Right lobe of liver (tissue), 6 donors: ENCODE measurements at regions not wholly inside any gene's neighbourhood (a gene's known extent, or its start where the extent isn't known, plus 50 kb on each side); places are given as distances from the start of the nearest gene placed in this dataset.

Source experiments
- ATAC-seq, 4 donors: fragments of 200-7000 bp; cut with Tn5 transposase; one replicate each; pipeline ENCODE4 v1.9.1; 2020; ENCODE audit warnings: mild to moderate bottlenecking in 4 of 4, moderate library complexity in 4 of 4
- DNase-seq, 3 donors: peaks; one replicate each; pipeline ENCODE4 v3.0.0-alpha.2; 2020
- H3K27ac ChIP-seq, 3 donors: fragments of 200-600 bp; one replicate each; pipeline ENCODE4 v1.8.0; 2022
- H3K27me3 ChIP-seq, 2 donors: fragments of 200-600 bp; one replicate each; pipeline ENCODE4 v1.8.0; 2022
- H3K36me3 ChIP-seq, 4 donors: fragments of 200-600 bp; sonication (generic) in 1 of 4; one replicate each; pipeline versions ENCODE4 v1.5.1 to v1.8.0; 2017 to 2022; ENCODE audit warnings: control low read depth in 1 of 4
- H3K4me1 ChIP-seq, 4 donors: fragments of 200-600 bp; sonication (generic) in 1 of 4; one replicate each; pipeline versions ENCODE4 v1.5.1 to v1.8.0; 2017 to 2022; ENCODE audit warnings: control low read depth in 1 of 4
- H3K4me3 ChIP-seq, 3 donors: fragments of 200-600 bp; one replicate each; pipeline ENCODE4 v1.8.0; 2022
- H3K9me3 ChIP-seq, 4 donors: fragments of 200-600 bp; sonication (generic) in 1 of 4; one replicate each; pipeline versions ENCODE4 v1.5.1 to v1.8.0; 2017 to 2022; ENCODE audit warnings: control low read depth in 1 of 4
- CTCF ChIP-seq, 4 donors: fragments of 200-600 bp in 3 of 4; fragments of 450-650 bp in 1 of 4; IDR thresholded peaks; one replicate each; pipeline versions ENCODE4 v1.5.1 to v1.8.0; 2016 to 2022; ENCODE audit warnings: antibody characterized with exemption in 4 of 4, mild to moderate bottlenecking in 2 of 4
- POLR2A ChIP-seq: fragments of 450-650 bp; IDR thresholded peaks from one replicate; pipeline ENCODE4 v1.6.1; 2017; ENCODE audit warnings: antibody characterized with exemption, mild to moderate bottlenecking
- WGBS: methylation state at CpG from one replicate; pipeline ENCODE4 v1.1.6; 2018; ENCODE audit warnings: low coverage, low lambda C conversion rate; ENCODE audit not compliant: insufficient coverage; ENCODE audit errors: missing lambda C conversion rate; 5-methylcytosine and 5-hydroxymethylcytosine counted together
- intact Hi-C, 2 donors: fragments of 100-400 bp; cut with DNase I; formaldehyde crosslinking; loops; one replicate each; pipeline versions ENCODE4 v1.11.2 to v1.14.1; 2022
- donor health status: DM: no; HTN: yes; CAD: no.
- donor health status: DM: no; HTN: no; CAD: no.
- donor health status: DM: no; HTN: no; CAD: no.
- donor health status: DM: no; HTN: yes; CAD: no.
- donor health status: DM: no; HTN: yes; CAD: no.

- no peak overlapping the region for H3K4me3 ChIP-seq
- H3K36me3 ChIP-seq, result no peaks in the 10 kb centered on the region
- no peaks in the 10 kb centered on the region for H3K9me3 ChIP-seq
- H3K27ac ChIP-seq, result no peak overlapping the region
- ATAC-seq (peak in 1 of 4 donors; percentile 25), DNase-seq (no peak)
- no peaks in the 10 kb centered on the region for H3K27me3 ChIP-seq
- no peaks in the 10 kb centered on the region for H3K4me1 ChIP-seq
- 70% methylated on average over 6 of the region's 6 CpGs for WGBS
- intact Hi-C loops, result no loop called here
- no peak for TF ChIP-seq CTCF (IDR thresholded peaks at IDR 0.05)
- TF ChIP-seq POLR2A, result no peak
Observed at GRCh38 chr14:65351493-65352194, 60.9 kb upstream of the FUT8 start.

GRCh38 chr14:65352964-65353530, 59.5 kb upstream of the FUT8 start:
- ATAC-seq (peak in 1 of 4 donors; percentile 31), DNase-seq (no peak)
- WGBS, result 72% methylated on average over 2 of the region's 2 CpGs
- Histone ChIP-seq H3K27me3 (no peaks in the 10 kb centered on the region), H3K9me3 (no peaks in the 10 kb centered on the region), H3K4me3 (no peak overlapping the region), H3K36me3 (no peaks in the 10 kb centered on the region), H3K4me1 (no peaks in the 10 kb centered on the region), H3K27ac (no peak overlapping the region)
- TF ChIP-seq POLR2A (no peak), CTCF (IDR thresholded peaks at IDR 0.05) (no peak)
- intact Hi-C loops, result no loop called here

GRCh38 chr14:65354131-65354530, 58.4 kb upstream of the FUT8 start:
- no peaks in the 10 kb centered on the region for H3K9me3 ChIP-seq
- DNase-seq, result no peak
- no peak overlapping the region for H3K27ac ChIP-seq
- H3K27me3 ChIP-seq, result no peaks in the 10 kb centered on the region
- no peaks in the 10 kb centered on the region for H3K36me3 ChIP-seq
- intact Hi-C loops, result no loop called here
- no peak for ATAC-seq
- no peak overlapping the region for H3K4me3 ChIP-seq
- H3K4me1 ChIP-seq, result no peaks in the 10 kb centered on the region
- TF ChIP-seq POLR2A (no peak), CTCF (IDR thresholded peaks at IDR 0.05) (no peak)
- no CpG with 5 or more reads among the region's 3 CpGs for WGBS

DNA sequence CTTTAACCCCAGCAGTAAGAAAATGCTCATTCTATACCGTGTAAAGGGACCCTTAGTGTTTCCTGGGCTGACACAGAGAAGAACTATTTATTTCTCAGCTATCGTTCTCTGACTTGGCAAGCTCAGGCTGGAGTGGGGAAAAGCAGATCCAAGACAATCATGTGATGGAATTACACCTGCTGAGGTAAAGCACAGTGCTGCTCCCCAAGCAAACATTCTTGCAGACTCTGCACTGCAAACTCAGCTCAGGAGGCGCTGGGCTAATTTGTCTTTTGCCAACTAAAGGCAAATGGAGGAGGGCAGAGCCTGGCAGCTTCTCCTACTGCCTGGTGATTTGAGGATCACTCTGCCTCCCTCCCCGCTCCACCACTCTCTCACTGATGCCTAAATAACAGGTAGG, 57.8 kb upstream of the FUT8 start:
- Histone ChIP-seq H3K4me1 (no peaks in the 10 kb centered on the region), H3K9me3 (no peaks in the 10 kb centered on the region), H3K27me3 (no peaks in the 10 kb centered on the region), H3K4me3 (no peak overlapping the region), H3K36me3 (no peaks in the 10 kb centered on the region), H3K27ac (no peak overlapping the region)
- DNase-seq (no peak), ATAC-seq (no peak)
- TF ChIP-seq CTCF (IDR thresholded peaks at IDR 0.05) (no peak), POLR2A (no peak)
- intact Hi-C loops, result no loop called here
- WGBS, result 47% methylated on average over 2 of the region's 4 CpGs
